Caco-2 (cell line): ENCODE measurements at regions not wholly inside any gene's neighbourhood (a gene's known extent, or its start where the extent isn't known, plus 50 kb on each side); places are given as distances from the start of the nearest gene placed in this dataset.

Experiments
- BruUV-seq: library from RNA; stranded (reverse); fragments of 400-500 nt; replicated peaks from 2 replicates; lab custom pipeline; 2021; lab: Mats Ljungman, UMichigan
- CTCF ChIA-PET: fragments of 300-600 bp; sonication (Branson Sonifier 250); formaldehyde crosslinking; loops from one replicate; lab custom pipeline; 2022; ENCODE audit warnings: antibody characterized with exemption; lab: Charles Lee
- POLR2A ChIA-PET: fragments of 300-600 bp; sonication (Branson Sonifier 250); formaldehyde crosslinking; loops from one replicate; lab custom pipeline; 2022; ENCODE audit warnings: antibody characterized with exemption; lab: Charles Lee
- DNase-seq, 2 experiments: peaks; one replicate each; pipeline versions ENCODE4 v3.0.0 to v3.0.0-alpha.2; 2020 to 2022
- H3K27me3 ChIP-seq: replicated peaks from 2 replicates; pipeline ENCODE4 v1.6.0; 2011; ENCODE audit warnings: low read length; ENCODE audit not compliant: control insufficient read depth, insufficient read depth
- H3K36me3 ChIP-seq: 2 replicates; pipeline ENCODE4 v1.5.1; 2011; ENCODE audit warnings: low read length; ENCODE audit not compliant: control insufficient read depth, insufficient read depth
- H3K4me1 ChIP-seq: fragments of 250-450 bp; sonication (Bioruptor Pico); 2 replicates; pipeline ENCODE4 v1.5.1; 2020; ENCODE audit warnings: mild to moderate bottlenecking
- H3K4me3 ChIP-seq: 2 replicates; pipeline ENCODE4 v1.5.1; 2011; ENCODE audit warnings: low read depth, mild to moderate bottlenecking, control low read depth, low read length
- H3K9me3 ChIP-seq: fragments of 250-450 bp; sonication (Bioruptor Pico); 2 replicates; pipeline ENCODE4 v1.5.1; 2020; ENCODE audit warnings: mild to moderate bottlenecking, moderate library complexity
- H3K27ac Mint-ChIP-seq: one replicate; pipeline ENCODE4 v1.8.0; 2022; ENCODE audit warnings: mixed read lengths; ENCODE audit not compliant: unreplicated experiment
- H3K27me3 Mint-ChIP-seq: one replicate; pipeline ENCODE4 v1.8.0; 2022; ENCODE audit warnings: mixed read lengths; ENCODE audit not compliant: insufficient read depth, unreplicated experiment
- H3K36me3 Mint-ChIP-seq: one replicate; pipeline ENCODE4 v1.8.0; 2022; ENCODE audit warnings: mild to moderate bottlenecking, mixed read lengths; ENCODE audit not compliant: insufficient read depth, unreplicated experiment
- H3K4me1 Mint-ChIP-seq: one replicate; pipeline ENCODE4 v1.8.0; 2022; ENCODE audit warnings: low read depth, mixed read lengths; ENCODE audit not compliant: unreplicated experiment
- H3K4me3 Mint-ChIP-seq: one replicate; pipeline ENCODE4 v1.8.0; 2022; ENCODE audit warnings: mild to moderate bottlenecking, moderate library complexity, mixed read lengths; ENCODE audit not compliant: unreplicated experiment
- H3K9me3 Mint-ChIP-seq: one replicate; pipeline ENCODE4 v1.8.0; 2022; ENCODE audit warnings: mixed read lengths; ENCODE audit not compliant: unreplicated experiment
- intact Hi-C: fragments of 100-400 bp; cut with micrococcal nuclease; formaldehyde crosslinking; loops from one replicate; pipeline ENCODE4 v1.10.0; 2022; ENCODE audit not compliant: unreplicated experiment
- TF ChIP-seq, protein P1 (sequence below), 2 experiments: fragments of 200-600 bp in 1 of 2; IDR thresholded peaks; 1 replicate in 1 of 2; 2 replicates in 1 of 2; pipeline versions ENCODE4 v1.5.1 to v1.8.0; 2011 to 2022; ENCODE audit warnings: antibody characterized with exemption in 1 of 2, control low read depth in 1 of 2, inconsistent platforms in 1 of 2, low read depth in 1 of 2, low read length in 1 of 2, mild to moderate bottlenecking in 1 of 2, moderate library complexity in 1 of 2; ENCODE audit not compliant: insufficient read depth in 1 of 2, severe bottlenecking in 1 of 2, unreplicated experiment in 1 of 2

DNA sequence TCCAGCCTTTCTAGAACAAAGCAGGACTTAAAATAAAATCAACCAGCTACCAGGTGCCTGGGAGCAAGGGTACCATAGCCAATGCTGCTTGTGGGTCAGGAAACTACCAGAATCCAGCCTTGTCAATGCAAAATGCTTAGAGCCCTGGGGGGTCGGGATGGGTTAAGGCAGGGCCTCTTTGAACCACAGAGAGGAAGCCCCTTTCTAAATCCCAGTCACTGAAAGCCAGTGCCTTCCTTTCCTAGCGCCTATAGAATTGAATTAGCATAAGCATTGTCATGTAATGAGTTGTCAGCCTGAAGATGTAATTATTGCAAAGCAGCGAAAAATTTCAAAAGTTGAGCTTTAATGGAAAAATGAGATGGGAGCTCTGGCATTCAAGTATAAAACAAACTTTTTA, 176.6 kb upstream of the DAB1 start:
- Mint-ChIP-seq H3K27ac (no peak overlapping the region), H3K4me3 (no peak overlapping the region), H3K9me3 (no peaks in the 10 kb centered on the region), H3K36me3 (no peaks in the 10 kb centered on the region), H3K27me3 (no peaks in the 10 kb centered on the region), H3K4me1 (no peaks in the 10 kb centered on the region)
- TF ChIP-seq, protein P1, sequence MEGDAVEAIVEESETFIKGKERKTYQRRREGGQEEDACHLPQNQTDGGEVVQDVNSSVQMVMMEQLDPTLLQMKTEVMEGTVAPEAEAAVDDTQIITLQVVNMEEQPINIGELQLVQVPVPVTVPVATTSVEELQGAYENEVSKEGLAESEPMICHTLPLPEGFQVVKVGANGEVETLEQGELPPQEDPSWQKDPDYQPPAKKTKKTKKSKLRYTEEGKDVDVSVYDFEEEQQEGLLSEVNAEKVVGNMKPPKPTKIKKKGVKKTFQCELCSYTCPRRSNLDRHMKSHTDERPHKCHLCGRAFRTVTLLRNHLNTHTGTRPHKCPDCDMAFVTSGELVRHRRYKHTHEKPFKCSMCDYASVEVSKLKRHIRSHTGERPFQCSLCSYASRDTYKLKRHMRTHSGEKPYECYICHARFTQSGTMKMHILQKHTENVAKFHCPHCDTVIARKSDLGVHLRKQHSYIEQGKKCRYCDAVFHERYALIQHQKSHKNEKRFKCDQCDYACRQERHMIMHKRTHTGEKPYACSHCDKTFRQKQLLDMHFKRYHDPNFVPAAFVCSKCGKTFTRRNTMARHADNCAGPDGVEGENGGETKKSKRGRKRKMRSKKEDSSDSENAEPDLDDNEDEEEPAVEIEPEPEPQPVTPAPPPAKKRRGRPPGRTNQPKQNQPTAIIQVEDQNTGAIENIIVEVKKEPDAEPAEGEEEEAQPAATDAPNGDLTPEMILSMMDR (IDR thresholded peaks at IDR 0.05; ENCODE audit: insufficient read depth in 1 of 2, low read depth in 1 of 2, low read length in 1 of 2, severe bottlenecking in 1 of 2, unreplicated experiment in 1 of 2): no peak
- Histone ChIP-seq H3K4me3 (no peak overlapping the region), H3K4me1 (no peaks in the 10 kb centered on the region), H3K27me3 (no peaks in the 10 kb centered on the region), H3K9me3 (no peaks in the 10 kb centered on the region), H3K36me3 (no peaks in the 10 kb centered on the region)
- ChIA-PET CTCF (no interaction called here), POLR2A (no interaction called here)
- BruUV-seq: no TSS peak
- DNase-seq: no peak
- intact Hi-C loops: no loop called here

DNA sequence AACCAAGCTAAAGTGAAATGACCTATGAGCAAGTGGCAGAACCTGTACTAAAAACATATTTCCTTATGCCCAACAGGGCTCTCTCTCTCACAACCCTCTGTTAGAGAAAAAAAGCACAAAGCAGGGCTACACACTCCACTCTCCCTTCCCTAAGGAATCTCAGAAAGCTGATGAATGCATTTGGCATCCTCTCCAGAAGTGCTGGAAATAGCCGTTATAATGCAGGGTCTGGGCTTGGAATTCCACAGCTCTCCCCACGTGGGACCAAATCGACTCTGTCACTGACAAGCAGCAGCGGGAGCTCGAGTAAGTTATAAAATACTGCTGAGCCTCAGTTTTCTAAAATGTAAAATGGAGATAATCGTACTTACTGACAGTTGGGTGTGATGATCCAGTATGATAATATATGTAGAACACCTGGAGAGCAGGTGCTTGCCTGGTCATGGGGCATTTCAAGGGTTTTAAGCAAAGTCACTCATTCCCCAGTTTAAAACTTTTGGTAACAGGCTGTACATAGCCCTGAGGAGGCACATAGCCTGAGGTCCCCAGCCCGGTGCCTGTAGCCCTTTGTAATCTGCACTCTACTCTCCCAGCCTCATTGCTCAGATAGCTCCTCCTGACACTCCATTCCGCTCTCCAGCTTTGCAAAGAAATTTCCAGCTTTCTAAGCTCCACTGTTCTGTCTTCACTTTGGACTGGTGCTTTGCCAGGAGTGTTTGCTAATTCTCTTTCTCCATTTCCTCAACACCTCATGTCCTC, 175.6 kb upstream of the DAB1 start:
- POLR2A ChIA-PET: no interaction called here
- H3K4me1 ChIP-seq: no peaks in the 10 kb centered on the region
- TF ChIP-seq, protein P1 (IDR thresholded peaks at IDR 0.05; ENCODE audit: insufficient read depth in 1 of 2, low read depth in 1 of 2, low read length in 1 of 2, severe bottlenecking in 1 of 2, unreplicated experiment in 1 of 2): no peak
- H3K27ac Mint-ChIP-seq: no peak overlapping the region
- no peaks in the 10 kb centered on the region for H3K9me3 Mint-ChIP-seq
- H3K4me3 ChIP-seq: no peak overlapping the region
- BruUV-seq: no TSS peak
- no peaks in the 10 kb centered on the region for H3K27me3 Mint-ChIP-seq
- no peaks in the 10 kb centered on the region for H3K27me3 ChIP-seq
- intact Hi-C loops: no loop called here
- DNase-seq: no peak
- CTCF ChIA-PET: no interaction called here
- no peak overlapping the region for H3K4me3 Mint-ChIP-seq
- H3K4me1 Mint-ChIP-seq: no peaks in the 10 kb centered on the region
- H3K36me3 Mint-ChIP-seq: no peaks in the 10 kb centered on the region
- H3K9me3 ChIP-seq: no peaks in the 10 kb centered on the region
- H3K36me3 ChIP-seq: no peaks in the 10 kb centered on the region

DNA sequence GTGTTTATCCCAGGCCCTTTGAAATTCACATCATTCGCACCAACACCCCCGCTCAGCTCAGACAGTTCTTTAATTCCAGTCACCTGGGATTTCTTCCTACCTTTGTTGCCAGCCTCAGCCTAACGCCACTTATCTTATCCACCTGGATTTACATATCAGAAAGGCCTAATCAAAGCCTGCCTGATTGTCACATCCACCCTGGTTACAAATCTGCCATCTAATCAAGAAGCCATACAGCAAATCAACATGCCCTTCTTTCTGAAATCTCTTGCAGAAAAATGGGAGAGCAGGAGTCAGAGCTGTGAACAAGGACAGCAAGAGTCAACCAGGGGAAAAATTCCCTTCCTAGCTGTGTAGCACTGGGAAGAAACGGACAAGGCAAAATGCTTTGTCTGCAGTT, 173.2 kb upstream of the DAB1 start:
- TF ChIP-seq, protein P1 (IDR thresholded peaks at IDR 0.05; ENCODE audit: insufficient read depth in 1 of 2, low read depth in 1 of 2, low read length in 1 of 2, severe bottlenecking in 1 of 2, unreplicated experiment in 1 of 2): no peak
- H3K27me3 Mint-ChIP-seq: no peaks in the 10 kb centered on the region
- H3K36me3 Mint-ChIP-seq: no peaks in the 10 kb centered on the region
- Histone ChIP-seq H3K4me1 (no peaks in the 10 kb centered on the region), H3K4me3 (no peak overlapping the region), H3K36me3 (no peaks in the 10 kb centered on the region), H3K9me3 (no peaks in the 10 kb centered on the region), H3K27me3 (no peaks in the 10 kb centered on the region)
- BruUV-seq: no TSS peak
- POLR2A ChIA-PET: no interaction called here
- peaks cover 6% of the 10 kb centered on the region for H3K4me1 Mint-ChIP-seq
- CTCF ChIA-PET: no interaction called here
- no peak for DNase-seq
- H3K27ac Mint-ChIP-seq: no peak overlapping the region
- no peak overlapping the region for H3K4me3 Mint-ChIP-seq
- no peaks in the 10 kb centered on the region for H3K9me3 Mint-ChIP-seq
- intact Hi-C loops: no loop called here
